ENCODE measurements at regions not wholly inside any gene's neighbourhood (a gene's known extent, or its start where the extent isn't known, plus 50 kb on each side); places are given as distances from the start of the nearest gene placed in this dataset.

GRCh38 chr3:147651107-147651778 lies 242.1 kb downstream of the ZIC1 start:
- Histone ChIP-seq H3K36me3 (no peaks in the 10 kb centered on the region), H3K27ac (peak overlapping the region in 2 of 12 donors; percentile 5 to 30), H3K9me3 (no peaks in the 10 kb centered on the region), H3K4me1 (peaks cover 0 to 22% (median 9%) of the 10 kb centered on the region in 12 donors), H3K4me3 (no peak overlapping the region), H3K27me3 (no peaks in the 10 kb centered on the region)
- ATAC-seq: peak; percentile 60 to 94 (median 86)
- 42 to 51% (median 45%) methylated on average over 3 of the region's 3 CpGs for WGBS, 4 donors
- DNase-seq: peak in 4 of 5 donors; percentile 23 to 66 (median 36)
- no peak for TF ChIP-seq POLR2A (IDR thresholded peaks at IDR 0.05)
- TF ChIP-seq, protein P1, sequence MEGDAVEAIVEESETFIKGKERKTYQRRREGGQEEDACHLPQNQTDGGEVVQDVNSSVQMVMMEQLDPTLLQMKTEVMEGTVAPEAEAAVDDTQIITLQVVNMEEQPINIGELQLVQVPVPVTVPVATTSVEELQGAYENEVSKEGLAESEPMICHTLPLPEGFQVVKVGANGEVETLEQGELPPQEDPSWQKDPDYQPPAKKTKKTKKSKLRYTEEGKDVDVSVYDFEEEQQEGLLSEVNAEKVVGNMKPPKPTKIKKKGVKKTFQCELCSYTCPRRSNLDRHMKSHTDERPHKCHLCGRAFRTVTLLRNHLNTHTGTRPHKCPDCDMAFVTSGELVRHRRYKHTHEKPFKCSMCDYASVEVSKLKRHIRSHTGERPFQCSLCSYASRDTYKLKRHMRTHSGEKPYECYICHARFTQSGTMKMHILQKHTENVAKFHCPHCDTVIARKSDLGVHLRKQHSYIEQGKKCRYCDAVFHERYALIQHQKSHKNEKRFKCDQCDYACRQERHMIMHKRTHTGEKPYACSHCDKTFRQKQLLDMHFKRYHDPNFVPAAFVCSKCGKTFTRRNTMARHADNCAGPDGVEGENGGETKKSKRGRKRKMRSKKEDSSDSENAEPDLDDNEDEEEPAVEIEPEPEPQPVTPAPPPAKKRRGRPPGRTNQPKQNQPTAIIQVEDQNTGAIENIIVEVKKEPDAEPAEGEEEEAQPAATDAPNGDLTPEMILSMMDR (IDR thresholded peaks at IDR 0.05): no peak
- intact Hi-C loops (cut with DNase I): no loop called here

GRCh38 chr3:147652651-147653366 lies 243.6 kb downstream of the ZIC1 start:
- Histone ChIP-seq H3K4me1 (peaks cover 0 to 22% (median 10%) of the 10 kb centered on the region in 12 donors), H3K9me3 (no peaks in the 10 kb centered on the region), H3K4me3 (no peak overlapping the region), H3K27ac (peak overlapping the region in 5 of 12 donors; percentile 3 to 51 (median 12)), H3K36me3 (no peaks in the 10 kb centered on the region), H3K27me3 (no peaks in the 10 kb centered on the region)
- ATAC-seq (no peak), DNase-seq (no peak)
- 71 to 79% (median 78%) methylated on average over 3 of the region's 3 CpGs for WGBS, 4 donors
- no peak for TF ChIP-seq POLR2A (IDR thresholded peaks at IDR 0.05)
- TF ChIP-seq, protein P1 (IDR thresholded peaks at IDR 0.05): no peak
- intact Hi-C loops (cut with DNase I): no loop called here

DNA sequence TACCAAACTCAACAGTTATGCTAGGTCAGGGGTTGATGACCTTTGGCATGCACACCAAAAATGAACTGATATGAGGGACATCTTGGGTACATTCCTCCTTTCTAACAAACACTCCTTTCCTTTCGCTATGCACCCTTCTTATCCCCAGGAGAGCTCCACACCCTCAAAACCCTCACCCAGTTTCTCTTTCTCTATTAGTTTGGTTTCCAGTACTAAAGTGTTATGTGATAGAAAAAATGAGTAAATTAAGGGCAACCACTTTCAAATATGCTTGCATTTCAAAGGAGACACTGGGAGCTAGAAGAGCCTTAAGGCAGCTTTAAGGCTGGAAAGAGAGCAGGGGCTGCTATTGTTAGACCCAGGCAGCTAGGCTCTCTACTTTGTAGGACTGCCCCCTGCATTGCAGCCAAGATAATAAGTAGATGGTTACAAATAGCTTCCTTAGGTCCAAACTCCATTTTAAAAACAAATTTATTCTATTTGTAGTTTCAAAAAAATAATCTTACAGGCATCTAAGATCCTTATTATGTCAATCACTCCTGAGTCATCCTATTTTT lies 244.3 kb downstream of the ZIC1 start:
- no peak for DNase-seq
- ATAC-seq: no peak
- H3K27ac ChIP-seq: peak overlapping the region in 5 of 12 donors; percentile 3 to 51 (median 12)
- WGBS, 4 donors: 65 to 81% (median 71%) methylated on average over 1 of the region's 1 CpG
- no peaks in the 10 kb centered on the region for H3K27me3 ChIP-seq
- H3K4me1 ChIP-seq: peaks cover 0 to 22% (median 10%) of the 10 kb centered on the region in 12 donors
- H3K4me3 ChIP-seq: no peak overlapping the region
- H3K36me3 ChIP-seq: no peaks in the 10 kb centered on the region
- H3K9me3 ChIP-seq: no peaks in the 10 kb centered on the region
- TF ChIP-seq, protein P1 (IDR thresholded peaks at IDR 0.05): no peak
- no peak for TF ChIP-seq POLR2A (IDR thresholded peaks at IDR 0.05)
- intact Hi-C loops (cut with DNase I): no loop called here

DNA sequence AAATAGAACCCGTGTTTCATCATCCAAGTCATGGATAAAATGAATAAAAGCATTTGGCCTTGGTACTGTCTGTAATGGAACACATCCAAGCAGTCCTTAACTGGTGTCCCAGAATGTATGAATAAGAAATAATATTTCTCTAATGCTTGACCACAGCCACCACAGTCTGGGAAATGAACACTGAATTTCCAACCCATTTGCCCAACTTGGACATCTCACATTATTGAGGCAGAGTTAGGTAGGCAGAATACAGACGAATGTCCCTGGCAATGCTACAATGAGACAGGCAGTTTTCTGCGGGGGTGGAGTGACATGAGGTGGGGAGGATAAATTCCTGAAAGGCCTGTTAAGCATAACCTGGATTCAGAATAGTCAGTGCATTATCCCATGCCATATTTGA lies 245.7 kb downstream of the ZIC1 start:
- Histone ChIP-seq H3K27ac (peak overlapping the region in 3 of 12 donors; percentile 9 to 31 (median 23)), H3K27me3 (no peaks in the 10 kb centered on the region), H3K4me1 (peaks cover 0 to 22% (median 10%) of the 10 kb centered on the region in 12 donors), H3K36me3 (no peaks in the 10 kb centered on the region), H3K4me3 (no peak overlapping the region), H3K9me3 (no peaks in the 10 kb centered on the region)
- peak in 3 of 4 donors; percentile 30 to 60 (median 53) for ATAC-seq
- TF ChIP-seq, protein P1 (IDR thresholded peaks at IDR 0.05): no peak
- no peak for TF ChIP-seq POLR2A (IDR thresholded peaks at IDR 0.05)
- 31 to 45% (median 42%) methylated on average over 3 of the region's 3 CpGs for WGBS, 4 donors
- intact Hi-C loops (cut with DNase I): no loop called here
- no peak for DNase-seq
